RCC 7860 (cell line): ENCODE measurements at regions not wholly inside any gene's neighbourhood (a gene's known extent, or its start where the extent isn't known, plus 50 kb on each side); places are given as distances from the start of the nearest gene placed in this dataset.

ENCODE experiments used
- DNase-seq: peaks from one replicate; pipeline ENCODE4 v3.0.0-alpha.2; 2015; ENCODE audit warnings: low spot score
- FAIRE-seq: peaks from 2 replicates; lab custom pipeline; 2012; peaks lifted over from hg19 to GRCh38; lab: Jason Lieb, UNC

- FAIRE-seq: no peak
- DNase-seq: no peak
Measured at GRCh38 chr6:19972221-19972620, 135.1 kb downstream of the ID4 start.

DNA sequence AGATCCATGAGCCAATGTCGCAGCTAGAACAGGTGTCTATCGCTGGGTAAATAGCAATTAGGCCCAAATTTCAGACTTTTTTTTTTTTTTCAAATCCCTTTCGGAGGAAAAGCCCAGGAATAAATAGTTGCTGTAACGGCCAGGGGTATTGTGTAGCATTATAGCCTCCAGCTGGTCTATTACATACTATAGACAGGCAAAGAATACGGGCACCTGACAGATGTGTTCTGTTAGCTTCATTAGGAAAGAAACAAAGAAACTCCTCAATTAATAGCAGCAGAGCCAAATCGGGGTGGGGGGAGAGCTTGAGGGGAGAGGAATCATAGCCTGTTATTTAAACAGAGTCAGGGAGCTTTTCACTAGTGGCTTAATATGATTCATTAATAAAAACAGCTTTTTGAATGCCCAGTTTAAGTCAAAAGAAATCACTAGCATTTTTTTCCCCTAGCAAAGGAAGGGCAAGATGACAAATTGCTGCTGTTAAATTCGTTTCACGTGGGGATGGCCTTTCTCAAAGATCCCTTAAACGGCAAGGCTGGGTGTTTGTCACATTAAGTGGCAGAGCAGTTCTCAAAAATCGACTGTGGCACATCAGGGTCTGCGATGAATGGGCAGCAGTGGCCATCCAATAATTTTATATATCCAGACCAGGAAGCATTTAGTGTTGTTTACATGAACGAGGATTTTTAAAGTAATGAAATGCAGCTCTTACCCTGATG, 139.4 kb downstream of the ID4 start:
- no peak for FAIRE-seq
- DNase-seq: no peak

- FAIRE-seq (no peak), DNase-seq (no peak)
Measured at GRCh38 chr6:19979059-19979458, 141.9 kb downstream of the ID4 start.

GRCh38 chr6:19979986-19980385, 142.8 kb downstream of the ID4 start:
- FAIRE-seq: no peak

DNA sequence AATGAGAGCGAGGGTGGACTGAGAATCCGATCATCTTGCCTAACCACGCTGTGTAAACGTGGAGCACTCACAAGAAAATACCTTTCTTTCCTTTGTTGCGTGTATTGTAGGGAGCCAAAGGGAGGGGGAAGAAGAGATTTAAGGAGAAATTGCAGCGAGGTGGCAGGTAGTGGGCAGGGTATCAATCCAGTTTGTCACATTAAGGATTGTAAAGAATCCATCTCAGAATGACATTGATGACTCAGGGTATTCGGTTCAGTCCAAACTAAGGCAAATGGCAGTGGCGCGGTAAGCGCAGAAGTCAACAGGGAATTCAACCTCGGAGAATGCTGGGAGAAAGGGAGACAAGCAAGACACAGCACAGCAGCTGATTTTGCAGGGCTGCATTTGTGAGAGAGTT, 146.2 kb downstream of the ID4 start:
- DNase-seq (no peak), FAIRE-seq (no peak)

More at GRCh38 chr6:19979986-19980385, 142.8 kb downstream of the ID4 start:
- DNase-seq: no peak

DNA sequence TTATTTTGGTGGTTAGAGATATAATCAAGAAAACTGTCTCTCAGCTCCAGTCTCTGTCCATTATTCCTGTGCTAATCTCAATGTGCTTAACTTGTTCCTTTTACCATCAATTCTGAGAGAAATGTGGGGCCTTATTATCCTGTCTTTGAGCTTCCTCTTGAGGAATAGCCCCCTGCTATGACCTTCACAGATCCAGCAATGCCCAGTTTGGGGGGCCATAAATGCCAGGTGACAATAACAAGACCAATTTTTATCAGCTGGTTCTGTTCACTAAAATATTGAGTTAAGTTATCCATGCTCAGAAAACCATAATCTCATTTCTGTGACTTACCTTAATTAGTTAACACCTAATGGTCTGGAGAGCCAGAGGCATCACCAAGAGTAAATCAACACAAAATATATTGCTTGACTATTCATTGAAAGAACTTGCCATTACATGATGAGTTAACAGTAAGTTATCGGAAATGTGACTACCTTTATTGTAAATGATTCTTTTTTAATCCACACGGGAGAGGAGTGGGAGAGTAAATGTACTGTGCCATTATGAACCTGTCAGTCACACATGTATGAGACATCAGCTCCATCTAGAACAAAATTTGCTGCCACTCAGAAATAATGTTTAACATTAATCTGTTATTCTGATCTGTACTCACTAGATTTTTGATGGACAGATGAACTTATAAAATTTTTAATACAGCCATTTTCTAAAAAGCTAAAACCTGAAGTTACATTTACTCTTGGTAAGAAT, 149.7 kb downstream of the ID4 start:
- DNase-seq: no peak
- no peak for FAIRE-seq

GRCh38 chr6:19988555-19988954, 151.4 kb downstream of the ID4 start:
- FAIRE-seq: no peak

GRCh38 chr6:19991176-19991575, 154.0 kb downstream of the ID4 start:
- DNase-seq (no peak), FAIRE-seq (no peak)

More at GRCh38 chr6:19988555-19988954, 151.4 kb downstream of the ID4 start:
- DNase-seq: no peak

DNA sequence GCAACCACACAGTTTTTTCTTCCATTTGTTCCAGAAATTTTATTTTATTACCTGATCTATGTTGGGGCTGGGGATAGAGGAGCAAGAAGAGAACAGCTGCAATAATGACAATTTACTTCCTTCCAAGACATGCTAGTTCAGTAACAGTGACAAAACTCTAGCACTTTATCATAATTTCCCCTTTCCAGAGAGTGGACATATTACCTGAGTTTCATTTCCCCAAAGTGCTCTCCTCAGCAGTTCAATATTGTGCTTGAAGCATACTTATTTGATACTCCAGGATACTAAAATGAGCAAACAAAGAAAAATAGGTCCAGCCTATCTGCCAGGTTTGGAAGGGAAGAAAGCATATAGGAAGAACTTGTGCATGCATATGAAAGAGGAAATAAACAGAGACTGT, 157.7 kb downstream of the ID4 start:
- FAIRE-seq: no peak
- no peak for DNase-seq

DNA sequence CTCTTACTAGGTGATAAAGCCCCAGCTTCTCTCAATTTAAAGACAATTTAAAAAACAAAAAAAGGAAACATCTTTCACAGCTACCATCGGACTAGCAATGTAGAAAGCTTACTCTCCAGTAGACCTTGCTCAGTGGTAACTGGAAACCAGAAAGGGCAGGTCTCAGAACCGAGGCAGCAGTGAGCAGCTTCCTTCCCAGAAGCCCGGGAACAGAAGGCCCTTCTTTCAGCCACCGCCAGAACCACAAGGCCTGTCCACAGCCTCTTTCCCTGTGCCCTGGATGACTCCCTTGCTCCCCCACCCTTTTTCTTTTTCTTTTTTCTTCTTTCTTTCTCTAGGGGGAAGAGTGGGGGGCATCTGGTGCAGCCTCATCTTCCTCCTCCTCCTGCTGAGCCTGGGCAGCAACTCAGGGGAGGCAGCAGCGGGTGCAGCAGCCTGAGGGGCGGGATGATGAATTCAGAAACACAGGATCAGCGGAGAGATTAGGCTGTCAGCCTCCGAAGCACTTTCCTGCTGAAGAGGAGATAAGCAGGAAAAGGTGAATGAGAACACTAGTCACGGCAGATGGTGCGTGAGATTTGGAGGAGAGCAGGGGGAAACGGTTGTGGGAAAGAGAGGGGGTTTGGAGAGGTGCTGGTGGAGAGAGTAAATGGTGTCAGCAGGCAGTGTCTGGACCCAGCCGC, 158.5 kb downstream of the ID4 start:
- no peak for DNase-seq
- FAIRE-seq: no peak

- DNase-seq (no peak), FAIRE-seq (no peak)
Measured at GRCh38 chr6:19997104-19997503, 159.9 kb downstream of the ID4 start.

- DNase-seq (no peak), FAIRE-seq (no peak)
Measured at GRCh38 chr6:19998541-19998940, 161.4 kb downstream of the ID4 start.

DNA sequence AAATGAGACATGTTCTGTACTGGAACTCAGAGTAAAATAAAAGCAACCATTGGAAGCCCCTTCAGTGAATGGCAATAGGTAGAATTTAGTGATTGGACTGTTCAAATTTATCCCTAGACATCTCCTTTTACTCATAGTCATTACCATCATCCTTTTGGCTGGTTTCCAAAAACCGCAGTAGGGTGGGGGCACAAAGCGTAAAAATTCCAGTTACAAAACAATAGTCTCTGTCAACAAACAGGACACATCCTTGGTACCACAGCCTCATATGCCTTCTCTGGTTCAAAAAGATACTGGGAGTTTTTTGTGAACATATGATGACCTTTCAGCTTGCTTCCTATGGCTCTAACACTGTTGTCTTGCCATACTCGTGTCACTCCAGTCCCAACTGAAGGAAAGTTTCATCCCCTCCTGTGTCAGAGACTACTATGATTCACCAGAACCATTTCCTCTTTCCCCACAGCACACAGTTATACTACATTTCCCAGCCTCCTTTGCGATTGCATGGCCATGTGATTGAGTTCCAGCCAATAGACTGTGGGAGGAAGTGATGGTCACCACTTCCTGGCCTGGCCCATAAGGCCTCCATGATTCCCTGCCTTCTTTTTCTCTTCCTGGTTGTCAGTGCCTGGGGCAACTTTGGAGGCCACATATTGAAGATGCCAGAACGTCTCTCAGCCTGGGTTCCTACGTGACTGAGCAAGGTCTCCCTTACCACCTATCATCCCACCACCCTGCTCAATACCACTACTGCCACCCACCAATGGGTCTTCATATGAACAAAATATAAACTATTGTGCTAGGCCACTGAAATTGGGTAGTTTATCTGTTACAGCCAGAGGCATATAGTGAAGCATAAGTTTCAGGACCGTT, 162.4 kb downstream of the ID4 start:
- DNase-seq: peak; percentile 65
- no peak for FAIRE-seq

GRCh38 chr6:20001286-20001685, 164.1 kb downstream of the ID4 start:
- DNase-seq: no peak
- no peak for FAIRE-seq

- FAIRE-seq (no peak), DNase-seq (no peak)
Measured at GRCh38 chr6:20006037-20006436, 168.9 kb downstream of the ID4 start.

- no peak for DNase-seq
- FAIRE-seq: no peak
Measured at GRCh38 chr6:20008131-20008530, 171.0 kb downstream of the ID4 start.

GRCh38 chr6:20013066-20013861, 176.1 kb downstream of the ID4 start:
- no peak for FAIRE-seq
- DNase-seq: no peak

- FAIRE-seq: no peak
- DNase-seq: no peak
Measured at GRCh38 chr6:20014508-20014907, 177.3 kb downstream of the ID4 start.

DNA sequence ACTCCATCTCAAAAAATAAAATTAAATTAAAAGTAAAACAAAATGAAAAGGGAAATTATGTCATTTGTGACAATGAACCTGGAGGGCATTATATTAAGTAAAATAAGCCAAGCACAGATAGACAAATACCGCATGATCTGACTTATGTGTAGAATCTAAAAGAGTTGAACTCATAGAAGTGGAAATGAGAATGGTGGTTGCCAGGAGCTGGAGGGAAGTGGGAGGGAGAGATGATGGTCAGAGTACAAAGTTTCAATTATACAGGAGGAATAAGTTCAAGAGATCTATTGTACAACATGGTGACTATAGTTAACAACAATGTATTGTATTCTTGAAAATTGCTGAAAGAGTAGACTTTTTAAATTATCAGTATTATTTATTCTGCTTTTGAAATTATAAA, 183.4 kb downstream of the ID4 start:
- DNase-seq (no peak), FAIRE-seq (no peak)

GRCh38 chr6:20021795-20022194, 184.6 kb downstream of the ID4 start:
- no peak for DNase-seq

More at GRCh38 chr6:20021795-20022194, 184.6 kb downstream of the ID4 start:
- FAIRE-seq: no peak
